GM19324 (cell line): ENCODE measurements at regions not wholly inside any gene's neighbourhood (a gene's known extent, or its start where the extent isn't known, plus 50 kb on each side); places are given as distances from the start of the nearest gene placed in this dataset.

Source experiments
- ATAC-seq: cut with Tn5 transposase; IDR thresholded peaks from one replicate; pipeline ENCODE4 v1.9.1; 2021; ENCODE audit warnings: mild to moderate bottlenecking, moderate library complexity; ENCODE audit not compliant: unreplicated experiment, low FRiP score

DNA sequence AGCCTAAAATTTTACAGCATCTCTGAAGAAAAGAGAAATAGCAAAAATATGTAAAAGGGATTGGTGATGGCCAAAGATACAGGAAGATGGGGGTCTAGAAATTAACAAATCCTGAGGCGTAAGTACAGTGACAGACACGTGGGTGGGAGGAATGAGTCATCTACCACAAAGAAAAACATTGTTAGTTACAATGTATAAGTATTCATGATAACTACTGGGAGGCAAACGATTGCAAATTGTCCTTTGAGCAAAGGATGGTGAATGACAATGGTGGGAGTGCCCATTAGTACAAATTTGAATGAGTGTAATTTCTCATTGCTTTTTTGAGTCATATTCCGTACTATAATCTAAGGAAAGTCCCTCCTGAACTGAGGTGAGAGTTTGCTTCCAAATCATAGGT, 809.0 kb upstream of the FAM98A start:
- ATAC-seq, result no peak

DNA sequence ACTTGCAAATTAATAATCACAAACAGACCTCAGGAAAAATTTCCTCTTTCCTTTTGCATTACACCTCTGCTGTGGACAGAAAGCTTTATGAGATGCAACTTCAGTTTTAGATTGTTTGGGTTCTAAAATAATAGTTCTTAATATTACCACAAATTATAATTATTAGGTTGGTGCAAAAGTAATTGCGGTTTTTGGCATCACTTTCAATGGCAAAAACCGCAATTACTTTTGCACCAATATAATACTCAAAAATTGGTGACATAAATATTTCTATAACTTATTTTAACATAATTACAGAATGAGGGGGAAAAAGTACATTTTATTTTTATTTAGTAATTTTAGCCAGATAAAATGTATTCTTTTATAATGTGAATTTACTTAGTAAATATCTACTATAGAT, 804.4 kb upstream of the FAM98A start:
- ATAC-seq, result no peak

DNA sequence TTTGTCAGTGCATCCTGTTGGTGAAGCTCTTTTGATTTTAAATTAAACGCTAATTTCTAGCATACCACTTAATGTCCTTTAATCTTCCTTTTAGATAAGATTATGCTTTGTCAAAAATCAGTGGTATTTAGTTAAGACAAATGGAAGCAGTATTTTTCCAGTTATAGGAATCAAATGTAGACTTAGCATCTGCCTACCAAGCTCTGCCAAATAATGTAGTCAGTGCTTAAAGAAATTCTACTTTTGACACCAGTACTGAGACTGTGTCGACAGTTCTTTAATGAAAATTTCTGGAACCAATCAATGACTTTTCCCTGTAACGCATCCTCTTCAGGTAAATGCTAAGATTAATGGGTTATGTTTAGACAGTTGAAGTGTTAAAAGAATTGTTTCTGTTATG, 803.3 kb upstream of the FAM98A start:
- ATAC-seq, result no peak

DNA sequence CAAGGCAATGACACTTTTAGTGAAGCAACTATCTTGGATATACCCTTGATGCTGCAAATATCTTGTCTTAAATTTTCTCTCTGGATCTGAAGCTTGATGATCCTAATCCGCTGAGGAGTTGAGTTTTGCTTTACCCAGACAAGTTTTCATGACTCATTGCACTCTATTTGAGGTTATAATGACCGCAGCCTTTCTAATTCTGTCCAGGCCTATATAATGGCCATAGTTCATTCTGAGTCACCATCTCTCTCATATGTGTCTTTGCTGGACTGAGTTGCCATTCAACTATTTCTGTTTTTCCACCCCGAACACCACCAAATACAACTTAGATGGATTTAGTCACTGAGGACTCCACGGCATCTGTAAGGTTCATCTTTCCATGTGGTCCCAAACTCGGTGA, 802.1 kb upstream of the FAM98A start:
- ATAC-seq, result no peak

DNA sequence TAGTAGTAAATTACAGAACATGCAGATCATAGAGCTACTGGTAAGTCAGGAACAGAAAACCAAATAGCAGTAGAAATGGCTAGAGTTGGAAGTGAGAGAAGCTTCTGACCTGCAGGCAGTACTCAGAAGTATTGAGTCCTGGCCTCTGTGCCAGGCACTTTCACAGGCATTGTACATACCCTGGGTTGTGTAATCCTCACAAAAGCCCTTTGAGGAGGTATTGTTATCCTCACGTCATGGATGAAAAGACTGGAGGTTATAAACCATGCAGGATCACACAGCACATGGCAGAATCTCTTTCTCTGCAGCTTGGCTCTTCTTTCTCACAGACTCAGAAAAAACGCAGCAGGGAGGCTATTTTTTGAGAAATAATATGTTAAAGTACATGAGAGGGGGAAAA, 789.3 kb upstream of the FAM98A start:
- no peak for ATAC-seq

DNA sequence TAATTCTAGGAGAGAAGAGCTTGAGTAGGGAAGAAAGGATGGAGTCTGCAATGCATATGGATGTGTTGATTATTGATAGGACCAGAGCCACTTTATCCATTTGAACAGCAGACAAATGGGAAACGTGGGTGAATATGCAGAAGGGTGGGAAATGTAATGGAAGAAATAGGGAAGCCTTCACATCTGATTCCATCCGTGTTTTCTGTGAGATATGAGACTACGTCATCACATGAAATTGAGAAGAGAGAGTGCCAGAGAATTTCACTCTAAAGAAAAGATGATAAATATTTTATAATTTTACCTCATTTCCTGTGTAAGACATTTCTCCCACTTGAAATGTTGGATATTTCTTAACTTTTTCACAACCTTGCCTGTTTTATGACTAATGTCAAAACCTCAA, 788.4 kb upstream of the FAM98A start:
- no peak for ATAC-seq

DNA sequence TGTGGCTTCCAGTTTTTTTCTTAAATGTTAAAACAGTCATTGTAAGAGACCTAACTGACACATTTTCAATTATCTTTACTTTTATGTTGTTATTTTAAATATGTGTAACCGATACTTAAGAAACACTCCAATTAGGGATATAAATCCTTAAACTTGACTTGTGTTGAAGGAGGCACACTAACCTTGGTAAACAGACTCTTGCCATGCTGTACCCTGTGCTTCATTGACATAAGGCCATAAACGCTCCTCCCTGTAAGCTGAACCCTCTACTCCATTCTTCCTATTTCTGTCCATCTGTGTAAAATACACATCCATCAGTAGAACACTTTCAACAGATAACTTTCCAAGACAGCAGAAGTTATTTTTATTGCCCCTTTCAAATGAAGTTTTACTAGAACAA, 780.5 kb upstream of the FAM98A start:
- ATAC-seq, result no peak

DNA sequence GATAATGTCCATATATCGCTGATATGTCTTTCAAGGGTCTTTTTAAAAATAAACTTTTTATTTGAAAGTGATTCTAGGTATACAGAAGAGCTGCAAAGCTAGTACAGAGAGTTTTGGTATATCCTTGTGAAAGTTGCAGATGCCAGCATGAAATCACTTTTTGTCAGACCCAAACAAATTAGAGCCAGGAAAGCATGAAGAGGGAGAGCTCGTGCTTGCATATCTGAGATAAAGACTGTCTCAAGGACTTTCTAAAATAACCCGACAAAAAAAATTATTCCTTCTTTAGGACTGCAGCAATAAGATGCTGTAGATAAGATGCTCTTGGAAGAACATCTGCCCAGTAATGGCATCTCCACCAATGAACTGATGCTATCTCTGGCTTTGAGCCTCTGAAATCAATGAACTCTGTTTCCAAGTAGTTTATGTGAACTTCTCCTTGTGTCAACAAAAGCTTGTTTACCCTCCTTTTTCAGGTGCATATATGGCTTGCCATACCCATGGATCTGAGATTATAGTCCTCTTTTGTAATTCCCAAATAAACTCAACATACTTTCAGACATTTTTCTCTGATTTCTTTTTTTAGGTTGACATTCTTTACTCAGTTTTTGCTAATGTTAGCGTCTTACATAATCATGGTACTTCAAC, 774.6 kb upstream of the FAM98A start:
- ATAC-seq, result no peak

DNA sequence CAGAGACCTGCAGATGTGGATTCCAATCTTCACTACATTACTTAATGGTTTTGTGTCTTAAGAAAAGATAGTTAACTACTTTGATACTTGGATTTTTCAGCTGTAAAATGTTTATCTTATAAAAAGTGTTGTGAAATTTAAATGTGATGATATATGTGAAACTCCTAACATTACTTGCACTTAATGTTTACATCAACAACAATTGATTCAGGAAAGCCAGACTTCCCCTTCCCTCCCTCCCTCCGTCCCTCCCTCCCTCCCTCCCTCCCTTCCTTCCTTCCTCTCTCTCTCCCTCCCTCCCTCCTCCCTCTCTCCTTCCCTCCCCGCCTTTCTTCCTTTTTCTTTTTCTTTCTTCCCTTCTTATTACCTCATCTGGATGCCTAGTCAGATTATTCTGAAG, 773.9 kb upstream of the FAM98A start:
- ATAC-seq, result no peak

DNA sequence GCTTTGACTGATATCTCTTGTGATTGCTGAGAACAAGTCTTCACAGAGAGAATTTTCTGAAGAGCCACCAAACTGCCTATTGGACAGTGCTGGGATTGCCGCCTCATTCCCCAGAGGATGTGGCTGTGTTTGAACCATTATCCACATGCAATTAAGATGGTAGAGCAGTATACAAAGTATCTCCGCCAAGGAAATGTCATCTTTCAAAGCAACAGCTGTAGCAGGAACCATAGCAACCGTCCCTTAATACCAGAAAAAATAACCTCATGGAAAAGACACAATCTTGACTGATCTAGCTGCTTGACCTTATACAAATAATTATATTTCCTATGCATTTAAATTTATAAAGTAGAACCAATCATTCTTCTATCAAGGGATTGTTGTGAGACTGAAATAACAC, 772.6 kb upstream of the FAM98A start:
- no peak for ATAC-seq

DNA sequence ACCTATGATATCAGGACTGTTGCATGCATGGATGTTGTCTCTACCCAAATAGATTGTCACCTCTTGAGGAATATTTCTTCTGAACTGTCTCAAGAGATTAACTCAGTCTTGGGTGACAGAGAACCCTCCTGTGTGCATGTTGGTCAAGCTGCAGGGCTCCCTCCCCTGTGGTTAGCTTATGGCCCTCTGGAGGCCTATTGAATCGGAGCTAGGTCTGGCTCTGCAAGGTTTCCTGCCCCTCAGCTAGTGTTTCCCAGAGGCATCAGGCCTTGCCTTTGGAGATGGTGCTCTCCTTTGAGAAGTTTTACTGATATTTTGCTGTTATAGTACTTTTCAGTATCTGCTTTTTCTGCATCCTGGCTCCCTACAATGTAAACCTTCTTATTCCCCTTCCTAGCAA, 769.2 kb upstream of the FAM98A start:
- ATAC-seq, result no peak

DNA sequence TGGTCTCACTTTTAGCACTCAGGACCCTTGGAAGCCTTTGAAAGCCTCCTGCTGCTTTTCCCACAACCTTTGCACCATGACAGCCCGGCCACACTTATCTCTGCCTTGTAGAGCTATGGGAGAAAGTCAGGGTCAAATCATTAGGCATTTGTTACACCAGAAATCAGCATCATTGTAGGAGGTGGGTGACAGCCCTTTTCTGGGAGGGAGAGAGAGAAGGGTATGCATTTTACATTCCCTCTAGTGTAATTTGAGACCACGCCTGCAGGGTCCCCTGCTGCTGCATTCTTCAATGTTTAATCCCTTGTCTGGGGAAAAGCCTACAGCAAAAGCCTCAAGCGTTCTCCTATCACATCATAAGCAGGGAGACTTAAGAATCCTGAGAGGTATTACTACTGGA, 766.8 kb upstream of the FAM98A start:
- ATAC-seq, result no peak

DNA sequence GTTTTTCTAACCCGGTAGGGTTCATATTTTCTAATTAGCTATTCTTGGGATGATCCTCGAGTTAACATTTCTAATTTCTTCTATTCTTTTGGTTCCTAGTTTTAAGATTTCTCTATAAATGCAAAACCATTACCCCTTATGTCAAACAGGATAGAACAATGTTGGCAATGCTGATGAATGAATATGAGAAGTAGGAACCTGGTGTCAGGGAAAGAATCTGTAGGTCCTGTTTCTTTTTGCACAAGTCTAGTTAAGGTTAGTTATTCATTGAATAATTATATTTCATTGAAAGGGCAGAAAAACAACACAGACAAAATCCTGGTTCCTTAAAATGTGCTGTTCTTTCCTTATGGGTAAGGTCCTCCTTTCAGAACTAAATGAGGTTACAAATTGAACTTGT, 766.4 kb upstream of the FAM98A start:
- no peak for ATAC-seq

DNA sequence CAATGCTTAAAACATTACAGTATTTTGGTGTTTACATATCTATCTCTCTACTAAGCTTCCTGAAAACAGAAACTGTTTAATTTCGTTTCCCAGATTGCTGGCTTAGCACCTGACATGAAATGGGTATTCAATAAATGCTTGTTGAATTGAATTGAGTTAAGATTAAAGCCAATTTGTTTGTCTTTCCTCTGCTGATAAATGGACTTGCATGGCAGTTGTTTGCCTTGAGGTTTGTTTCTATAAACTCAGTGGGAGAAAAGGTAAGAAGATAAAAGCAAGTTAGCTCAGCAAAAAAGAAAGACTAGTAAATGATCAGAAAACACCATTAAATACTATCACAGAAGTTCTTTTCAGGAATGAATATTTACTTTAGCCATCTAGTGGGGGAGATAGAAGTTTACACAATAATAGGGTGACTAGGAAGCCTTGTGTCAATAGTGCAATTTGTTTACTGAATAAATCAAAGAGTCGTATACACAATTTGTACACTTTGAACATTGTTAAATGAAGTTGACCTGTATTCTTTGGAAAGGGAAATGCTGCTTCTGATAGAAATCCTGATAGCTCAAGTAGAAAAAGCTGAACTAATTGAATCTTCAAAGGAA, 754.5 kb upstream of the FAM98A start:
- ATAC-seq, result no peak

DNA sequence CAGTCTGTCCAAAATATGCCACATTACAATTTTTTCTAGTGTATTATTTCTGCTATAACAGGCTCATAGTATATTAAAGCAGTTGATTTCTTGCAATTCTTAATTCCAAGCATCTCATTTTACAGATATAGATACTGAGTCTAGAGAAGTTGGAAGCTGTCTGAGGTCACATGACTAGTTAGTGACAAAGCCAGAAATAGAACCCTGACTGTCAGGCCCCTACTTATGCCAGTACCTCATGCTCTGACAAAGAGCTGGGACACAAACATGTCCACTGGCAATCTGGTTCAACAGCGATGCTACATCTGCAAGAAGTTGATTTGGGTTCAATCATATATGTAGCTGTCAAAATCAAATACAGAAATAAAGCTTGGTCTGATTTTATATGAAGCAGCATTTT, 750.4 kb upstream of the FAM98A start:
- ATAC-seq, result no peak

DNA sequence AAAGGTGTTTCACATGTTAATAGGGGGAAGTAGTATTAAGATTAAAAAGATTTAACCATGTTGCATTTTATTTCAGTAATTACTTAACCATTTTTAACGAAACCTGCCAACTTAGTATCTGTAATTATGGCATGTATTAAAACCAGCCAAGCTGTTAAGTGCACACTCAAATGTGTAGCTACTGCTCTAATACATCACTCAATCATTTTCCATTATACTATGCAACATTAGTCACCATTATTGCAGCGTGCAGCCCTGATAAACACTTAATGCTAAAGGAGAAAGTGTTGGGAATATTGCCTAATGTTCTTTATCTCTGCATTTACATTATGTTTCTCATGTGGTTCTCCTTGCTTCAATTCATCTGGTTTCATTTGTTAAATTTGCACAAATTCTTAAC, 745.9 kb upstream of the FAM98A start:
- no peak for ATAC-seq

DNA sequence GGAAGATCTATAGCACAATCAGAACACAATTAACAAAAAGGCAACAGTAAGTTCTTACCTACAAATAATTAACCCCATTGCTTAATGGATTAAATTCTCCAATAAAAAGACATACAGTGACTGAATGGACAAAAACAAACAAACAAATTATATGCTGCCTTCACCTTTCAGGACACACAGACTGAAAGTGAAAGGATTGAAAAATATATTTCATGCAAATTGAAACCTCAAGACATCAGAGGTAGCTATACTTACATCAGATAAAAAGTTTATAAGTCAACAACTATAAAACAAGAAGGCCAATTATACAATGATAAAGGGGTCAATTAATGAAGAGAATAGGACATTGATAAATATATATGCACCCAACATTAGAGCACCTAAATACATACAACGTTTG, 741.2 kb upstream of the FAM98A start:
- no peak for ATAC-seq

DNA sequence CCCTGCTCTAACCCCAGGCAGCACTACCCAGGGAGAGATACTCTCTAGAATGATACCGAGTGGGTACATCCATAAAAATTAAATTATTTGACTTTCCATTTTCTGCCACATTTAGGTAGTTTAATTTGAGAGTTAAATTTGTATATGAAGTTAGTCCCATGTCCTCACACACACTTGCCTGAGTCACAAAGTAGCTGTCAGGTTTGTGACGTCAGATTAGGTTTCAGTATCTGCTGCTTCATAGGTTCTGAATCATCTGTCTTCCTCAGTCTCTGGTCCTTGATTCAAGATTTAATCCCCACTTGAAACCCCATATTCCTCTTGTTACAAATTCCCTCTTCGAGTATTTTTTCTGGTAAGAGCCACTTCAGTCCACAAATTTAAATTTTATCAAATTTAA, 738.6 kb upstream of the FAM98A start:
- no peak for ATAC-seq

DNA sequence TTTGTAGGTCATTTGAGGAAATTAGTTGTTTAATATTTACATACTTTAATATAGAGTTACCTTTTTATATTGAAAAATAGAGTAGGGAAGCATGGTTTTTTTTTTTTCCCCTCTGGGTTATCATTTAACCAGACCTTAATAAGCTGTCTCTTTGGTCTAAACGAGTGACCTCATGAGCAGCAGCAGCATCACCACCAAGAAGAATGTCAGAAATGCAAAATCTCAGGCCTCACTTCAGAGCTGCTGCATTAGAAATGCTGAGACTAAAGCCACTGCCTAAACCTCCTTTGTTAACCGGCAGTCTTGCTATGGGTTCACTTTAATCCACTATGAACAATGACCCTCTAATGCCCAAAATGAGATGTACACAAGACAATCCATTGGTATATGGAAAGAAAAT, 733.7 kb upstream of the FAM98A start:
- no peak for ATAC-seq

DNA sequence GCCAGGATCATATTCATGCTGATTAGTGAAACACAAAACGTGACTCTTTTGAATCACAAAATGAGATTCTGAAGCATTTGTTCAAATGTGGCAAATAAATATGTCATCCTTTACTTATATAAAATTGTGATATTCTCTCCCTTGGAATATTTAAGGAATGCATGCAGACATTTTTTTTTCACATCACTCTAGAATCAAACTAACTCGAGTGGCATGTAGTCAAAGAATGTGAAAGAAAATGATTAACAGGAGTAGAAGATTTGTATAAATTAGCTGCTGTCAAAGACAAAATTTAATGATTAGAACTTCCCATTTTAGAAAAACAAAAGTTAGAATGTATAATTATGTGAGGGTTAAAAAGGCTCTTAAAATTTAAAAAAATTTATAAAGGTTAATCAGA, 721.0 kb upstream of the FAM98A start:
- ATAC-seq, result no peak

DNA sequence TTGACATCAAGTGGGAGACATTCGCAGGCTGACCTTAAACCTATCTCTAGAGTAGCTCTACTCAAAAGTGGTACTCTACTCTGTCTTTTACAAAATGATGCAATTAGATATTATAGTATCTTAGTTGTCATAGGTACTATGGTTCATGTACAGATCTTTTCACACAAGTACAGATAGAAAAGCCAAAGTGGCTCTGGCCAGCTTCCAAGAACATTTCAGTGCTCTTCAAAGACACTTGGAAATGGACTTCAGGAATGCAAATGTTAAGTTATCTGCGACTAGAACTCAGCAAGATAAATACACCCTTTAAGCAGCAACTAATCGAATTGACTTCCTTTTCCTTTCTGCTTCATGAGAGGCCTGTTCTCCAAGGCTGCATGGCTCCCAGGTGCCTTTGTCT, 718.7 kb upstream of the FAM98A start:
- ATAC-seq, result no peak

DNA sequence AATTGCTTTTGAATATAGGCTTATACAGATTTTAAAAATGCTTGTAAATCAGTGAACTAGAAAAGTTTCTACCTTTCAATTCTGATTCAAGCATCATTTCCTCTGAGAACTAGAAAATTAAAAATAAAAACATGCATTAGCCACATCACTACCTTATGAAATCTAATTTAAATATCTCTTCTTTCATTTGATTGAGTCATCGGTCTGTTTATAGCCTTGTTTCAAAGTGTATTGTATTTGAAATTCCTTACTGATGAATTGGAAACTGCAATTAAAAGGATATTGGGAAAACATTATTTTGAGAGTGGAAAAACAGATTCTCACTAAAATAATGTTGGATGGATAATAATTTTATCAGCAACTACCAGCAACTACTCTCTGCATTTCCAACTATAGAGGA, 717.7 kb upstream of the FAM98A start:
- no peak for ATAC-seq

DNA sequence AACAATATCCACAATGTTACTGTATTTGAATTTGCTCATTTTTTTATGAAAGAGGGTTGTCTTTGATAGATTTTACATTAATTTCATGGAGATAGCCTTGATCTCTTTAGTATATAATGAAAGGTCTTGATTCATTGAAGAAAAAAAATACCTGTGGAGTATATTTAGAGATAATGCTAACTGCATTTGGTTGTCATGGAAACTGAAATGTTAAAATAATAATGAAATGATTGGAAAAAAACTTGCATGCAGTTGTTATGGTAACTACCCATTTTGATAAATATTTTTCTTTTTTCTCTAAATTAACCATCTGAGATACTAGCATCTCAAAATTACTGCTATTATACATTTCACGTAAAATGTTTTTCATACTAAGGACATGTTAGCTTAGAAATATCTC, 712.7 kb upstream of the FAM98A start:
- no peak for ATAC-seq
